Activated T-helper 17 cell treated with anti-CD3 and anti-CD28 coated beads, Interleukin-2, amount 50 U/mL, for 72 hours (primary cell): ENCODE measurements at regions not wholly inside any gene's neighbourhood (a gene's known extent, or its start where the extent isn't known, plus 50 kb on each side); places are given as distances from the start of the nearest gene placed in this dataset.

Source experiments
- ATAC-seq: fragments of 150-1000 bp; cut with Tn5 transposase; replicated peaks from 2 replicates; pipeline ENCODE4 v1.10.0; 2021; ENCODE audit warnings: mild to moderate bottlenecking, moderate library complexity
- H3K27ac Mint-ChIP-seq: one replicate; pipeline ENCODE4 v1.8.0; 2022; ENCODE audit warnings: mixed read lengths
- H3K27me3 Mint-ChIP-seq: one replicate; pipeline ENCODE4 v1.8.0; 2022; ENCODE audit warnings: mixed read lengths
- H3K36me3 Mint-ChIP-seq: one replicate; pipeline ENCODE4 v1.8.0; 2022; ENCODE audit warnings: low read depth, mild to moderate bottlenecking, mixed read lengths
- H3K4me1 Mint-ChIP-seq: one replicate; pipeline ENCODE4 v1.8.0; 2022; ENCODE audit warnings: mixed read lengths
- H3K4me3 Mint-ChIP-seq: one replicate; pipeline ENCODE4 v1.8.0; 2022; ENCODE audit warnings: mild to moderate bottlenecking, mixed read lengths
- H3K9me3 Mint-ChIP-seq: one replicate; pipeline ENCODE4 v1.8.0; 2022; ENCODE audit warnings: mixed read lengths

GRCh38 chr10:91140995-91141549 lies 79.4 kb upstream of the PCGF5 start:
- ATAC-seq: no peak
- no peak overlapping the region for H3K27ac Mint-ChIP-seq
- no peaks in the 10 kb centered on the region for H3K4me1 Mint-ChIP-seq
- H3K4me3 Mint-ChIP-seq: no peak overlapping the region
- H3K9me3 Mint-ChIP-seq: no peaks in the 10 kb centered on the region
- H3K27me3 Mint-ChIP-seq: peaks cover 10% of the 10 kb centered on the region
- H3K36me3 Mint-ChIP-seq: no peaks in the 10 kb centered on the region

GRCh38 chr10:91144961-91145360 lies 75.5 kb upstream of the PCGF5 start:
- Mint-ChIP-seq H3K4me1 (no peaks in the 10 kb centered on the region), H3K9me3 (no peaks in the 10 kb centered on the region), H3K27ac (no peak overlapping the region), H3K36me3 (no peaks in the 10 kb centered on the region), H3K27me3 (peaks cover 8% of the 10 kb centered on the region), H3K4me3 (no peak overlapping the region)
- ATAC-seq: no peak

GRCh38 chr10:91146146-91146545 lies 74.3 kb upstream of the PCGF5 start:
- no peak for ATAC-seq
- no peaks in the 10 kb centered on the region for H3K36me3 Mint-ChIP-seq
- H3K9me3 Mint-ChIP-seq: no peaks in the 10 kb centered on the region
- no peak overlapping the region for H3K4me3 Mint-ChIP-seq
- H3K27ac Mint-ChIP-seq: no peak overlapping the region
- peaks cover 8% of the 10 kb centered on the region for H3K27me3 Mint-ChIP-seq
- no peaks in the 10 kb centered on the region for H3K4me1 Mint-ChIP-seq

- Mint-ChIP-seq H3K27me3 (peaks cover 4% of the 10 kb centered on the region), H3K36me3 (no peaks in the 10 kb centered on the region)
- no peak for ATAC-seq
Measured at GRCh38 chr10:91149550-91149949, 70.9 kb upstream of the PCGF5 start.

GRCh38 chr10:91150631-91151030 lies 69.8 kb upstream of the PCGF5 start:
- ATAC-seq: no peak
- peaks cover 4% of the 10 kb centered on the region for H3K27me3 Mint-ChIP-seq
- H3K4me3 Mint-ChIP-seq: no peak overlapping the region
- no peaks in the 10 kb centered on the region for H3K9me3 Mint-ChIP-seq
- H3K27ac Mint-ChIP-seq: no peak overlapping the region
- H3K36me3 Mint-ChIP-seq: no peaks in the 10 kb centered on the region
- no peaks in the 10 kb centered on the region for H3K4me1 Mint-ChIP-seq

More at GRCh38 chr10:91149550-91149949, 70.9 kb upstream of the PCGF5 start:
- no peaks in the 10 kb centered on the region for H3K4me1 Mint-ChIP-seq
- H3K4me3 Mint-ChIP-seq: no peak overlapping the region
- H3K27ac Mint-ChIP-seq: no peak overlapping the region
- H3K9me3 Mint-ChIP-seq: no peaks in the 10 kb centered on the region

GRCh38 chr10:91153508-91153907 lies 67.0 kb upstream of the PCGF5 start:
- Mint-ChIP-seq H3K4me1 (no peaks in the 10 kb centered on the region), H3K9me3 (no peaks in the 10 kb centered on the region), H3K36me3 (no peaks in the 10 kb centered on the region), H3K27ac (no peak overlapping the region), H3K4me3 (no peak overlapping the region), H3K27me3 (no peaks in the 10 kb centered on the region)
- no peak for ATAC-seq

GRCh38 chr10:91154842-91155241 lies 65.6 kb upstream of the PCGF5 start:
- Mint-ChIP-seq H3K27ac (no peak overlapping the region), H3K4me1 (no peaks in the 10 kb centered on the region), H3K9me3 (no peaks in the 10 kb centered on the region), H3K4me3 (no peak overlapping the region), H3K36me3 (no peaks in the 10 kb centered on the region), H3K27me3 (no peaks in the 10 kb centered on the region)
- ATAC-seq: peak; percentile 51

GRCh38 chr10:91156196-91156595 lies 64.3 kb upstream of the PCGF5 start:
- Mint-ChIP-seq H3K27ac (no peak overlapping the region), H3K4me1 (peaks cover 7% of the 10 kb centered on the region), H3K36me3 (no peaks in the 10 kb centered on the region), H3K4me3 (no peak overlapping the region), H3K27me3 (no peaks in the 10 kb centered on the region), H3K9me3 (no peaks in the 10 kb centered on the region)
- no peak for ATAC-seq

- Mint-ChIP-seq H3K9me3 (no peaks in the 10 kb centered on the region), H3K36me3 (peaks cover 7% of the 10 kb centered on the region), H3K27me3 (no peaks in the 10 kb centered on the region), H3K27ac (no peak overlapping the region), H3K4me1 (peaks cover 20% of the 10 kb centered on the region), H3K4me3 (no peak overlapping the region)
- no peak for ATAC-seq
Measured at GRCh38 chr10:91159254-91159783, 61.1 kb upstream of the PCGF5 start.

- peak overlapping the region; percentile 88 for H3K4me3 Mint-ChIP-seq
- peak; percentile 33 for ATAC-seq
Measured at GRCh38 chr10:91162050-91162494, 58.4 kb upstream of the PCGF5 start.

GRCh38 chr10:91162495-91163268 lies 57.8 kb upstream of the PCGF5 start:
- H3K27ac Mint-ChIP-seq: peak overlapping the region; percentile 96
- H3K27me3 Mint-ChIP-seq: no peaks in the 10 kb centered on the region
- peak overlapping the region; percentile 88 for H3K4me3 Mint-ChIP-seq
- peaks cover 14% of the 10 kb centered on the region for H3K36me3 Mint-ChIP-seq
- peaks cover 5% of the 10 kb centered on the region for H3K9me3 Mint-ChIP-seq
- H3K4me1 Mint-ChIP-seq: peaks cover 33% of the 10 kb centered on the region
- peak; percentile 63 for ATAC-seq

More at GRCh38 chr10:91162050-91162494, 58.4 kb upstream of the PCGF5 start:
- H3K4me1 Mint-ChIP-seq: peaks cover 28% of the 10 kb centered on the region
- no peaks in the 10 kb centered on the region for H3K27me3 Mint-ChIP-seq
- peaks cover 14% of the 10 kb centered on the region for H3K36me3 Mint-ChIP-seq
- H3K27ac Mint-ChIP-seq: peak overlapping the region; percentile 96
- H3K9me3 Mint-ChIP-seq: no peaks in the 10 kb centered on the region

- Mint-ChIP-seq H3K9me3 (peaks cover 12% of the 10 kb centered on the region), H3K36me3 (peaks cover 21% of the 10 kb centered on the region), H3K4me1 (peaks cover 40% of the 10 kb centered on the region), H3K27me3 (no peaks in the 10 kb centered on the region), H3K4me3 (peak overlapping the region; percentile 78), H3K27ac (peak overlapping the region; percentile 97)
- ATAC-seq: peak; percentile 46
Measured at GRCh38 chr10:91163269-91163868, 57.1 kb upstream of the PCGF5 start.

- Mint-ChIP-seq H3K27ac (peak overlapping the region; percentile 97), H3K9me3 (peaks cover 13% of the 10 kb centered on the region), H3K4me1 (peaks cover 41% of the 10 kb centered on the region), H3K4me3 (peak overlapping the region; percentile 78), H3K27me3 (no peaks in the 10 kb centered on the region), H3K36me3 (peaks cover 23% of the 10 kb centered on the region)
- ATAC-seq: peak; percentile 81
Measured at GRCh38 chr10:91163869-91164474, 56.5 kb upstream of the PCGF5 start.

- H3K27me3 Mint-ChIP-seq: no peaks in the 10 kb centered on the region
- ATAC-seq: peak; percentile 14
- peaks cover 23% of the 10 kb centered on the region for H3K36me3 Mint-ChIP-seq
- peaks cover 41% of the 10 kb centered on the region for H3K4me1 Mint-ChIP-seq
- H3K4me3 Mint-ChIP-seq: peak overlapping the region; percentile 78
- peaks cover 13% of the 10 kb centered on the region for H3K9me3 Mint-ChIP-seq
- H3K27ac Mint-ChIP-seq: peak overlapping the region; percentile 97
Measured at GRCh38 chr10:91164520-91165065, 55.9 kb upstream of the PCGF5 start.
